ENCODE measurements at regions not wholly inside any gene's neighbourhood (a gene's known extent, or its start where the extent isn't known, plus 50 kb on each side); places are given as distances from the start of the nearest gene placed in this dataset.
"Not testable (repeated sequence)": the region's sequence is repeated elsewhere in the genome, so short reads cannot be mapped to it uniquely, and the experiment has no call there.

DNA sequence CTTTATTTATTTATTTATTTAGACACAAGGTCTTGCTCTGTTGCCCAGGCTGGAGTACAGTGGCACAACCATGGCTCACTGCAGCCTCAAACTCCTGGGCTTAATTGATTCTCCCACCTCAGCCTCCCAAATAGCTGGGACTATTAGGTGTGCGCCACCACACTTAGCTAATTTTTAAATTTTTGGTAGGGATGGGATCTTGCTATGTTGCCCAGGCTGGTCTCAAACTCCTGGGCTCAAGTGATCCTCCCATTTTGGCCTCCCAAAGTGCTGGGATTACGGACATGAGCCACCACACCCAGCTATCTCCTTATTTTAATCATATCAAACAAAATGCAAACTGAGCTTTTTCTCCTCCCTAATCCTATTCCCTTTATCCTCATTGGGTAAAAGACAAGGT is 113.0 kb upstream of the FOXN2 start:
- intact Hi-C loops (cut with micrococcal nuclease); H3K27me3 Mint-ChIP-seq; H3K36me3 Mint-ChIP-seq (ENCODE audit: low read depth); H3K4me3 Mint-ChIP-seq; H3K9me3 Mint-ChIP-seq; H3K4me1 Mint-ChIP-seq; H3K27ac Mint-ChIP-seq; DNase-seq: not testable (repeated sequence)

DNA sequence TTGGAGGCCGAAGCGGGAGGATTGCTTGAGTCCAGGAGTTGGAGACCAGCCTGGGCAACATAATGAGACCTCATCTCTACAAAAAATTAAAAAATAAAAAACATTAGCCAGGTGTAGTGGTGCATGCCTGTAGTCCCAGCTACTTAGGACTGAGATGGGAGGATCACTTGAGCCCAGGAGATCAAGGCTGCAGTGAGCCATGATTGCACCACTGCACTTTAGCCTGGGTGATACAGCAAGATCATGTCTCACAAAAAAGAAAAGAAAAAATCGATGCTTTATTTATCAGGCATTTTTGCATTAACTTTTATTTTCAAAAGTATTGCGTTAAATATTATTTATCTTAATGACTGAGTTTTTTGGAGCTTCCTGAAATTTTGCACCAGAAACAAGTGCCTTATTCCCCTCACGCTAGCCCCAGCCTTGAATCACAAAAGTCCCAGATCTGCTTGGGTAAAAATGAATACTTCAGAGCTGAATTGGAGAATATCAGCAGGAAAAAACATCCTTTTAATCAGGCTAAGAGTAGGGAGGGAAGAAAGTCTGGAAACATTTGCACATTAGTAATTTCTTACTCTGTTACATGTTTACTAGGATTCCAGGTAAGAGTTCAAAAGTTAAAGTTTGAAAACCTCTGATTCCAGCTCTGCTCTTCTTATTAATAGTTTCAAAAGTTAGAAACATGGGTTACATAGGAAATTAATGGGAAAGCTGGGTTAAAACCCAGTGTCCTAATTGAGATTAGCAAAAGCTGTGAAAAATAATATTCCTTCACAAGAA is 111.4 kb upstream of the FOXN2 start:
- no peak overlapping the region for H3K4me3 Mint-ChIP-seq
- H3K36me3 Mint-ChIP-seq (ENCODE audit: low read depth), result no peaks in the 10 kb centered on the region
- H3K4me1 Mint-ChIP-seq, result peaks cover 2% of the 10 kb centered on the region
- H3K27ac Mint-ChIP-seq, result no peak overlapping the region
- no peak for DNase-seq
- intact Hi-C loops (cut with micrococcal nuclease), result no loop called here
- peaks cover 5% of the 10 kb centered on the region for H3K27me3 Mint-ChIP-seq
- H3K9me3 Mint-ChIP-seq, result no peaks in the 10 kb centered on the region

DNA sequence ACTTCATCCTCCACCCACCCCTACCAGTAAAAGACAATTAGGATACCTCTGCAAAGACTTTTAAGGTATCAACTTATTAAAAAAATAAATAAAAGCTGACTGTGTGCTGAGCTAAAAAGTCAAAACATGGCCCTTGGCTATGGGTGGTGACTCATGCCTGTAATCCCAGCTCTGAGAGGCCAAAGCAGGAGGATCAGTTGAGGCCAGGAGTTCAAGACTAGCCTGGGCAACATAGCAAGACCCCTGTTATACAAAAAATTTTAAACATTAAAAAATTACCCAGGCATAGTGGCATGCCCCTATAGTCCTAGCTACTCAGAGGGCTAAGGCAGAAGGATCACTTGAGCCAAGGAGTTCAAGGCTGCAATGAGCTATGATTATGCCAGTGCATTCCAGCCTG is 110.8 kb upstream of the FOXN2 start:
- peaks cover 5% of the 10 kb centered on the region for H3K27me3 Mint-ChIP-seq
- no peak for DNase-seq
- no peaks in the 10 kb centered on the region for H3K9me3 Mint-ChIP-seq
- H3K4me1 Mint-ChIP-seq, result peaks cover 2% of the 10 kb centered on the region
- no peak overlapping the region for H3K4me3 Mint-ChIP-seq
- intact Hi-C loops (cut with micrococcal nuclease), result no loop called here
- H3K27ac Mint-ChIP-seq, result no peak overlapping the region
- H3K36me3 Mint-ChIP-seq (ENCODE audit: low read depth), result no peaks in the 10 kb centered on the region

DNA sequence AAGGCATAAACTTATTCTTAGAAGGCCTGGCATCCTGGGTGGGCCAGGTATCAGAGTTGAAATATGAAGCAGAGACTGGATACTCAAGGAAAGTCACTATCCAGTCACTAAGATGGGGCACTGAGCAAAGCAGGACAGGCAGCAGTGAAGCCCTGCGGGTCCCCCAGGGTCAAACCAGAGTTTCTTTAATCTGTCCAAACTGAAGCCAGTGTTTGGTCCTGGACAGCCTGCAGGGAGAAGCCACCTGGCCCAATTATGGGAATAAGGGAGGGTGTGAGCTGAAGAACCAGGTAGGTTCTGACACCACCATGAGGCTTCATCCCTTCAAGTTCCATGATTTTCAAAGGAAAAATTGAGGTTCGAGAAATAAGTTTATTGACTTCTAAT is 109.7 kb upstream of the FOXN2 start:
- DNase-seq, result no peak
- Mint-ChIP-seq H3K27ac (no peak overlapping the region), H3K4me1 (peaks cover 2% of the 10 kb centered on the region), H3K9me3 (no peaks in the 10 kb centered on the region), H3K27me3 (peaks cover 5% of the 10 kb centered on the region), H3K36me3 (ENCODE audit: low read depth) (no peaks in the 10 kb centered on the region), H3K4me3 (no peak overlapping the region)
- intact Hi-C loops (cut with micrococcal nuclease), result no loop called here

DNA sequence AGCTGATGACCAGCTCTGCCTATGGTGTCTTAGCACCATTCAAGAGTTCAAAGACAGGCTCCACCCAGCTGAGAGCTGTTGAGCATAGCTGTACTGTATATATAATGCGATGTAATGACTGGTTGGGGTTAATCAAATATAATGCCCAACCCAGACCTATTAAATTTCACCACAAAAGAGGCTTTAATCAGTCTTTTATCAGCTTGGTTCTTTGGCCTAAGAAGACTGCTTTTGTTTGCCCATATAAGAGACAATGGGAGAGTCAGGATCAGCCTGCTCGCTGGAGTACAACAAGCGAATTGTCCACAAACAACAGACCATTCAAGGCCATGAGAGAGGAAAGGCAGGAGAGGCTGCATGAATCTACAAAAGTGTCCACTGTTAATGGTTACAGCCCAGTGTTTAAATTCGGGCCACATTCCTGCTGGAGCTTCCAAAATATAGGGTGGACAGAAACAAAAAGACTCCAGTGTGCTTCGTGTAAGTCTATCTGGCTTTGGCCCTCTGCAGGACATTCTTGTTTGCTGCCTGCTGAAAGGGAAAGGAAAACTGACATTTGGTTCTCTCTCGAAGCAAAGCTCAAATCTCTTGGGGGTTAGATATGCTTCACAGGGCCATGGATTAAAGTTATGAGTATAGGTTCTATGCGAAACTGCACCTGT is 109.2 kb upstream of the FOXN2 start:
- Mint-ChIP-seq H3K9me3 (no peaks in the 10 kb centered on the region), H3K27me3 (peaks cover 5% of the 10 kb centered on the region), H3K27ac (no peak overlapping the region), H3K36me3 (ENCODE audit: low read depth) (no peaks in the 10 kb centered on the region), H3K4me1 (peaks cover 2% of the 10 kb centered on the region), H3K4me3 (no peak overlapping the region)
- intact Hi-C loops (cut with micrococcal nuclease), result no loop called here
- no peak for DNase-seq

DNA sequence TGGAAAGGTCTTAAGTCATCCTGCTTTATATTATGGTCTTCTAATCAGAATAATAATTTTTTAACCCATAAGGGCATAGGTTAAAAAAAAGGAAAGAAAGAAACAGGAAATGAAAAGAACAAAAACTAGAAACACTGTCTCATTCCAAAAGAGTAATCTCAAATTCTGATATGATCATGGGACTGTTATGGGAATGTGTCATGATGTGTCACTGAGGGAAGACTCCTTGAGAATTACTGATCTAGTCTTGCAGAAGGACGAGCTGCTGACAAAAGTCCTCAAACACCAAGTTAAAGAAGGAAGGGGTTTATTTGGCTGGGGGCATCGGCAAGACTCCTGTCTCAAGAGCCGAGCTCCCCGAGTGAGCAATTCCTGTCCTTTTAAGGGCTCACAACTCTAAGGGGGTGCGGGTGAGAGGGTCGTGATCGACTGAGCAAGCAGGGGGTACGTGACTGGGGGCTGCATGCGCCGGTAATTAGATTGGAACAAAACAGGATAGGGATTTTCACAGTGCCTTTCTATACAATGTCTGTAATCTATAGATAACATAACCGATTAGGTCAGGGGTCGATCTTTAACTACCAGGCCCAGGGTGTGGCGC is 108.3 kb upstream of the FOXN2 start:
- H3K4me1 Mint-ChIP-seq; H3K27me3 Mint-ChIP-seq; H3K36me3 Mint-ChIP-seq (ENCODE audit: low read depth); intact Hi-C loops (cut with micrococcal nuclease); H3K4me3 Mint-ChIP-seq; H3K27ac Mint-ChIP-seq; H3K9me3 Mint-ChIP-seq; DNase-seq: not testable (repeated sequence)

DNA sequence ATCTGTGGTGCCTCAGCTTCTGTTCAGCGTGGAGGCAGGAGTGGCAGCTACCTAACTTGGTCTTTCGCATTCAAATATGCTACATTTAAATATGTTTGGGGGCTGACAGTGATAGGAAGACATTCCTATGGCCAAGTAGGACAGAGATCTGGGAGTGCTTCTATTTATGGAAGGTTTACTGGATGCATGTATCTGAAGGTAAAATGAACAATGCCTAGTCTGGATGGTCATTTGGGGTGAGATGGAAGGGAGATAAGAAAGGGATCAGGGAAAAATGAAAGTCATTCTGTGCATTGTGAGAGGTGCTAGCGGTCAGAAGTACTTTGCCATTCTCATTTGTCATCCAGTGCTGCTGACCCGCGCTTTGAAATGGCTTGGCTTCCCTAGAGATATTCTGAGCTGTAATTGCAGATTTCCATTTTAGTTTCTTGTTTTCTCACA is 107.3 kb upstream of the FOXN2 start:
- no peak overlapping the region for H3K4me3 Mint-ChIP-seq
- no peaks in the 10 kb centered on the region for H3K36me3 Mint-ChIP-seq (ENCODE audit: low read depth)
- no peak overlapping the region for H3K27ac Mint-ChIP-seq
- H3K9me3 Mint-ChIP-seq, result peaks cover 3% of the 10 kb centered on the region
- intact Hi-C loops (cut with micrococcal nuclease), result no loop called here
- no peaks in the 10 kb centered on the region for H3K4me1 Mint-ChIP-seq
- DNase-seq, result no peak
- H3K27me3 Mint-ChIP-seq, result no peaks in the 10 kb centered on the region

DNA sequence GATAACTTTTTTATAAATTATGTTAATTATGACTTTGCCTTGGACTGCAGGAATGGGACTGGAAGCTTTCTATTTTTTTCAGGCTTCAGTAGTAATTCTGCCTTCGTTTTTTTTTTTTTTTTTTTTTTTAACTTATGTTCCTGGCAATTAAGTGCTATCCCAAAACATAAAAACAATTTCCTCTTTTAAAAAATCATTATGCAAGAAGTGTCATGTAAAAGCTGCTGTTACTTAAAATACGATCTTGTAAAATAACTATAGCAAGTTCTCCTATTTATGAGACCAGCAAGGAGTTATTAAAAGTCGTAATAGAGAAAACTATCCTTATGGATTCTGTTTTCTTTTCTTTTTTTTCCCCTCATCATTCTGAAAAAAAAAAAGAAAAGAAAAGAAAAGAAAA is 106.6 kb upstream of the FOXN2 start:
- intact Hi-C loops (cut with micrococcal nuclease), result no loop called here
- no peaks in the 10 kb centered on the region for H3K4me1 Mint-ChIP-seq
- H3K27ac Mint-ChIP-seq, result no peak overlapping the region
- no peaks in the 10 kb centered on the region for H3K27me3 Mint-ChIP-seq
- H3K4me3 Mint-ChIP-seq, result no peak overlapping the region
- peaks cover 5% of the 10 kb centered on the region for H3K9me3 Mint-ChIP-seq
- DNase-seq, result no peak
- H3K36me3 Mint-ChIP-seq (ENCODE audit: low read depth), result no peaks in the 10 kb centered on the region

DNA sequence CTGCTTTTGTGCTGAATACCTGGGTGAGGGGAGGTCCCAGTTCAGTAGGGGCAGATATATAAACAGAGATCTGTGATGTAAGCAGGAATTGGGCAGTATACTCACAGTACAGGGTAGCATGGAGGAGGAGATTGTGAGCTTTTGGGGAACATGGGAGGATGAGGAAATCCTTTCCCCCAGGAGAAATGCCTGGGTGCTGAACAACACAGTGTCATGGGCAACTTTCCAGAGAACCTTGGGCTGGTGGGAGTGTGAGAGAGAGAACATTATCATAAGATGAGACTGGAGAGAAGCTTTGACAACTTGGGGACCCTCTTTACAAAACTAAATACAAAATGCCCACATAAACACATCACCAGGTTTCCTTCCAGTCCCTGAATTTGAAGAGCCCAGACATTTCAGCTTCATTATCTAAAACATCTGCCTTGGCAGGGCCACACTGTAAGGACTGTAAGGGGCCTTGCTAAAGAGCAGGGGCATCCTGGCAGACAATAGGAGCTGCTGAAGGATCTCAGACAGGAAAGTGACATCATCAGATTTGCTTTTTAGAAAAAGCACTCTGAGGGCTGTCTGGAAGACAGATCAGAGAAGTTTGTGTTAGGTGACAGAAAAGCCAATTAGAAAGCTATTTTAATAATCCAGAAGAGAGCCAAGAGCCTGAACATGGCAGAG is 105.1 kb upstream of the FOXN2 start:
- H3K27me3 Mint-ChIP-seq, result no peaks in the 10 kb centered on the region
- peaks cover 8% of the 10 kb centered on the region for H3K9me3 Mint-ChIP-seq
- H3K36me3 Mint-ChIP-seq (ENCODE audit: low read depth), result no peaks in the 10 kb centered on the region
- H3K27ac Mint-ChIP-seq, result no peak overlapping the region
- H3K4me3 Mint-ChIP-seq, result no peak overlapping the region
- H3K4me1 Mint-ChIP-seq, result no peaks in the 10 kb centered on the region
- no peak for DNase-seq
- intact Hi-C loops (cut with micrococcal nuclease), result no loop called here

DNA sequence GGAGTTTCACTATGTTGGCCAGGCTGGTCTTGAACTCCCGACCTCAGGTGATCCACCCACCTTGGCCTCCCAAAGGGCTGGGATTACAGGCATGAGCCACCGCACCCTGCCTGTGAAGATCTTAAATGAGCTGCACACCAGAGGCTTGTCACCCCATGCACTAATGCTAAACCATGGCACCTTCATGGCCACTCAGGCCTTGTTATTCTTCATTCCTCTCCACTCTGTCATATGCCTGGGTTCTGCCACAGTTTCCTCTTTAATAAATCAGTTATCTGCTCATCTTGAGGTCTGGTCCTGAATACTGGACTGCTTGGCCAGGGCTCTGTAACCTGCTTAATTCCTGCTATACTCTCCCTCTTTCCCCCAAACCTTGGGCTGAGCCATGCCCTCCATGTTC is 104.3 kb upstream of the FOXN2 start:
- H3K9me3 Mint-ChIP-seq, result peaks cover 8% of the 10 kb centered on the region
- no peaks in the 10 kb centered on the region for H3K36me3 Mint-ChIP-seq (ENCODE audit: low read depth)
- intact Hi-C loops (cut with micrococcal nuclease), result no loop called here
- H3K4me3 Mint-ChIP-seq, result no peak overlapping the region
- no peak overlapping the region for H3K27ac Mint-ChIP-seq
- H3K4me1 Mint-ChIP-seq, result no peaks in the 10 kb centered on the region
- no peaks in the 10 kb centered on the region for H3K27me3 Mint-ChIP-seq
- no peak for DNase-seq

DNA sequence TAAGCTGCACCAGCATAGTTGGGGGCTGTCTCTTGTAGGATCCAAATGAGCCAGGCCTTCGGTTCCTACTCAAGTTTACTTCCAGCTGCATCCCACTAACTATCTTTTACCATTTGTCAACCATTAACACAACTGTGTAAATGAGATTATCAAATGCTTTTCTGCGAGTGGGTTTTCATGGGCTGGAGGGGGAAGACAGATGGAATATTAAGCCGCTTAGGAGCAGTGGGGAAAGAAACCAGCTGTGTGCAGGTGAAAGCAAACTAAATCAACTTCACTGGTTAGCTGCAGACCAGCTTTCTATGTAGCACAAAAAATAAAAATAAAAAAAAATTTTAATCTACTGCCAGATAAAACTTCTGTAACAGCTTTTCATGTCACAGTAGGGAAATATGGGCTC is 100.8 kb upstream of the FOXN2 start:
- H3K27ac Mint-ChIP-seq, result no peak overlapping the region
- H3K4me3 Mint-ChIP-seq, result no peak overlapping the region
- no peaks in the 10 kb centered on the region for H3K27me3 Mint-ChIP-seq
- H3K36me3 Mint-ChIP-seq (ENCODE audit: low read depth), result no peaks in the 10 kb centered on the region
- intact Hi-C loops (cut with micrococcal nuclease), result no loop called here
- no peaks in the 10 kb centered on the region for H3K4me1 Mint-ChIP-seq
- DNase-seq, result no peak
- H3K9me3 Mint-ChIP-seq, result peaks cover 8% of the 10 kb centered on the region

DNA sequence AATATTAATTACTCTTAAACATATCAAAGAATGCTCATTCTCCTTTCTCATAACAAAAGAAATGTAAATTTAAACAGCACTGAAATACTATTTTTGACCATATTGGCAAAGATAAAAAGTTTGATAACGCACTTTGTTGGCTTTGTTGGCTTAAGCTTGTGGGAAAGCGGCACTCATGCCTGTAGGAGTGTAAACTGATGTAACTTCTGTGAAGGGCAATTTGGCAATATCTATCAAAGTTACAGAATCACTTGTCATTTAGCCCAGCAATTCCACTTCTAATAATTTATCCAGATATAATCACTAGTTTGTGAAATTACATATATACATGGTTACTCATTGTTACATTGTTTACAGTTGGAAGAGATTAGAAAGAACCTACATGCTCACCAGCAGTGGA is 96.3 kb upstream of the FOXN2 start:
- Mint-ChIP-seq H3K9me3 (peaks cover under 1% of the 10 kb centered on the region), H3K27me3 (no peaks in the 10 kb centered on the region), H3K4me3 (no peak overlapping the region), H3K4me1 (peaks cover 2% of the 10 kb centered on the region), H3K36me3 (ENCODE audit: low read depth) (no peaks in the 10 kb centered on the region), H3K27ac (no peak overlapping the region)
- intact Hi-C loops (cut with micrococcal nuclease), result no loop called here
- DNase-seq, result no peak

DNA sequence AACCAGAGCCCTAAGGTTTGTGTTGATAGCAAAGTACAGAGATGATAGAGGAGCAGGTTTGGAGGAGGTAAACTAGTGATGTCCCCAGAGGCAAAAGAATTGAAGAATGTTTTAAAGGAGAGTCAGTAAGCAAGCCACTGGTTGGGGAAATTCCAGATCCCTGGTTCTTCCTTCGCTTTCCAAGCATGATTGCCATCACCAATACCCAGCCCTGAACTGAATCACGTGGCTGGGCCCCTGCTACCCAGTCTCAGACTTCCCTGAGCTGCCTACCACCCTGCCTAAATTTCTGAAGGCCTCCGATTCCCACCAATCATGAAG is 95.3 kb upstream of the FOXN2 start:
- no peak for DNase-seq
- Mint-ChIP-seq H3K4me3 (no peak overlapping the region), H3K4me1 (peaks cover 2% of the 10 kb centered on the region), H3K27ac (no peak overlapping the region), H3K9me3 (peaks cover 6% of the 10 kb centered on the region), H3K27me3 (no peaks in the 10 kb centered on the region), H3K36me3 (ENCODE audit: low read depth) (no peaks in the 10 kb centered on the region)
- intact Hi-C loops (cut with micrococcal nuclease), result no loop called here
